Osteoblast (primary cell): ENCODE measurements at regions not wholly inside any gene's neighbourhood (a gene's known extent, or its start where the extent isn't known, plus 50 kb on each side); places are given as distances from the start of the nearest gene placed in this dataset.

Source experiments
- DNase-seq: peaks from one replicate; pipeline ENCODE4 v3.0.0; 2011; ENCODE audit warnings: low spot score, mixed read lengths; ENCODE audit not compliant: insufficient read length; ENCODE audit errors: missing footprints
- H2AFZ ChIP-seq: 2 replicates; pipeline ENCODE4 v1.6.0; 2011; ENCODE audit warnings: mild to moderate bottlenecking, low read length
- H3K27ac ChIP-seq: 2 replicates; pipeline ENCODE4 v1.5.1; 2011; ENCODE audit warnings: mild to moderate bottlenecking, low read depth, low read length, moderate library complexity
- H3K27me3 ChIP-seq: 2 replicates; pipeline ENCODE4 v1.6.0; 2012; ENCODE audit warnings: mild to moderate bottlenecking, control low read depth, inconsistent platforms, low read length, moderate library complexity; ENCODE audit not compliant: insufficient read depth
- H3K36me3 ChIP-seq: 2 replicates; pipeline ENCODE4 v1.5.1; 2011; ENCODE audit warnings: mild to moderate bottlenecking, low read length, control low read depth, moderate library complexity; ENCODE audit not compliant: insufficient read depth
- H3K4me1 ChIP-seq: 2 replicates; pipeline ENCODE4 v1.5.1; 2011; ENCODE audit warnings: mild to moderate bottlenecking, low read length, control low read depth, moderate library complexity; ENCODE audit not compliant: insufficient read depth
- H3K4me2 ChIP-seq: 2 replicates; pipeline ENCODE4 v1.6.0; 2011; ENCODE audit warnings: mild to moderate bottlenecking, low read length; ENCODE audit not compliant: insufficient read depth
- H3K4me3 ChIP-seq: fragments of 200-600 bp; sonication (generic); 3 replicates; pipeline ENCODE4 v1.5.1; 2012; ENCODE audit warnings: mild to moderate bottlenecking, low read length, inconsistent platforms; ENCODE audit not compliant: insufficient read depth
- H3K79me2 ChIP-seq: 2 replicates; pipeline ENCODE4 v1.6.0; 2012; ENCODE audit warnings: mild to moderate bottlenecking, low read length, control low read depth, inconsistent platforms; ENCODE audit not compliant: insufficient read depth
- H3K9me3 ChIP-seq: 2 replicates; pipeline ENCODE4 v1.5.1; 2011; ENCODE audit warnings: low read depth, low read length, control low read depth
- H4K20me1 ChIP-seq: 2 replicates; pipeline ENCODE4 v1.6.0; 2012; ENCODE audit warnings: mild to moderate bottlenecking, low read length, control low read depth; ENCODE audit not compliant: insufficient read depth
- TF ChIP-seq, protein P1 (sequence below): IDR thresholded peaks from 2 replicates; pipeline ENCODE4 v1.5.1; 2011; ENCODE audit warnings: mild to moderate bottlenecking, low read depth, low read length, moderate library complexity; ENCODE audit errors: extremely low read depth

DNA sequence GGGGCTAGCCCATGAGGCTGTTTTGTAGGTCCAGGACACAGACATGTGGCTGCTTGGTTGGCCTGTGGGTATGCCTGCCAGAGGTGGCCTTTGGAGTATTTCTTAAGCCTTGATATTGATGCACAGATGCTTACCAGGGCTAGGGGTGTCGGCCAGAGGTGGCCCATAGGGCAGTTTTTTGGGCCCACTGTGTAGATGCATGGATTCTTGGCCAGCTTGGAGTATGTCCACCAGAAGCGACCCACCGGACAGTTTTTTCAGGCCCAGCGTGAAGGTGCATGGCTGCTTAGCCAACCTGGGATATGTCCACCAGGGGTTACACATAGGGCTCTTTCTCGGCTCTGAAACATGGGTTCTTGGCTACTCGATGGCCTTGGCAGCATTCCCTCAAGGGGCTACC is 1199.1 kb downstream of the CNTNAP5 start:
- DNase-seq: no peak
- Histone ChIP-seq H3K4me1 (no peaks in the 10 kb centered on the region), H3K9me3 (no peaks in the 10 kb centered on the region), H3K4me3 (no peak overlapping the region), H3K79me2 (no peaks in the 10 kb centered on the region), H3K27me3 (no peaks in the 10 kb centered on the region), H3K27ac (no peak overlapping the region), H3K4me2 (no peak overlapping the region), H3K36me3 (no peaks in the 10 kb centered on the region), H2AFZ (no peak overlapping the region), H4K20me1 (no peaks in the 10 kb centered on the region)
- TF ChIP-seq, protein P1, sequence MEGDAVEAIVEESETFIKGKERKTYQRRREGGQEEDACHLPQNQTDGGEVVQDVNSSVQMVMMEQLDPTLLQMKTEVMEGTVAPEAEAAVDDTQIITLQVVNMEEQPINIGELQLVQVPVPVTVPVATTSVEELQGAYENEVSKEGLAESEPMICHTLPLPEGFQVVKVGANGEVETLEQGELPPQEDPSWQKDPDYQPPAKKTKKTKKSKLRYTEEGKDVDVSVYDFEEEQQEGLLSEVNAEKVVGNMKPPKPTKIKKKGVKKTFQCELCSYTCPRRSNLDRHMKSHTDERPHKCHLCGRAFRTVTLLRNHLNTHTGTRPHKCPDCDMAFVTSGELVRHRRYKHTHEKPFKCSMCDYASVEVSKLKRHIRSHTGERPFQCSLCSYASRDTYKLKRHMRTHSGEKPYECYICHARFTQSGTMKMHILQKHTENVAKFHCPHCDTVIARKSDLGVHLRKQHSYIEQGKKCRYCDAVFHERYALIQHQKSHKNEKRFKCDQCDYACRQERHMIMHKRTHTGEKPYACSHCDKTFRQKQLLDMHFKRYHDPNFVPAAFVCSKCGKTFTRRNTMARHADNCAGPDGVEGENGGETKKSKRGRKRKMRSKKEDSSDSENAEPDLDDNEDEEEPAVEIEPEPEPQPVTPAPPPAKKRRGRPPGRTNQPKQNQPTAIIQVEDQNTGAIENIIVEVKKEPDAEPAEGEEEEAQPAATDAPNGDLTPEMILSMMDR: no peak

DNA sequence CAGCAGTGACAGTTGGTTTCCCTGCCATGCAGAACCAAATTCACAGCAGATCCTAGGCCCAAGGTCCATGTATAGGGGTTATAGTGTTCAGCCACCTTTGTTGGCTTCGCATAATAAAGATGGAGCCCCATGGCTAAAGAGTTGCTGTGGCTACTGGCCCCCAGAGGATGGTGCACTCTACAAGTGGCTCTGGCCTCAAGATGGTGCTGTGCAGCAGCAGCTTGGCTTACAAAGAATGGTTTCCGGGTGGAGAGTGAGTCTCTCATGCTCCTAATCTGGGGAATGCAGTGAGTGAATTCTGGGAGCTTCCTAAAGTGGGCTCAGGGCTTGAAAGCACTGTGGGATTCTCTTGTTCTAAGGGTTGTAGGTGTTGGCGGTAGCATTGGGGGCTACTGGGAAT is 1199.7 kb downstream of the CNTNAP5 start:
- Histone ChIP-seq H3K9me3 (no peaks in the 10 kb centered on the region), H3K27ac (no peak overlapping the region), H3K4me1 (no peaks in the 10 kb centered on the region), H2AFZ (no peak overlapping the region), H3K27me3 (no peaks in the 10 kb centered on the region), H3K4me2 (no peak overlapping the region), H4K20me1 (no peaks in the 10 kb centered on the region), H3K4me3 (no peak overlapping the region), H3K36me3 (no peaks in the 10 kb centered on the region), H3K79me2 (no peaks in the 10 kb centered on the region)
- no peak for DNase-seq
- TF ChIP-seq, protein P1: no peak

DNA sequence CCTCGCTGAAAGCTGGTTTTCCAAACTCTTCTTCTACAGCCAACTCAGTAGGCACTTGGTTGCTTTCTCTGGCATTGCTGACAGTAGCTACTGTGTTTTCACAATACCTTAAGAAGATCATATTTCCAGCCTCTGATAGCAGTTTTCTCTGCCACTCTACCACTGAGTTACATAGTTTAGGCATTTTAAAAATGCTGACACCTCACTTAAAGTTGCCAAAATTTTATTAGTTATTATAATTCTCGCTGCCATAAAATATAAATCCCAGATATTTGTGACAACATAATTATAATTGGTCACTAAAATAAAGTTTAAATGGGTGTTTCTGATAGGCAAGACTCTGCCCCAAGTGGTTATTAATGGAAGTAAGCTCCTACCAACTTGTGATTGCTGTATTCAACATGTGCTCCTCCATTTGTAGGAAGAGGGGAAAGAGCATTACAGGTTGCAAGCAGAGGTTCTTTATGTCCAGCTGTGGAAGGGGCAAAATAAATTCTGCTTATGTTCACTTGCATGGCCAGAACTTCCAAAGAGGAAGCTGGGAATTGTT is 1202.8 kb downstream of the CNTNAP5 start:
- Histone ChIP-seq H3K4me2 (no peak overlapping the region), H3K36me3 (no peaks in the 10 kb centered on the region), H4K20me1 (no peaks in the 10 kb centered on the region), H3K27ac (no peak overlapping the region), H2AFZ (no peak overlapping the region), H3K4me1 (no peaks in the 10 kb centered on the region), H3K27me3 (no peaks in the 10 kb centered on the region), H3K4me3 (no peak overlapping the region), H3K9me3 (no peaks in the 10 kb centered on the region), H3K79me2 (no peaks in the 10 kb centered on the region)
- no peak for DNase-seq
- TF ChIP-seq, protein P1: peak; percentile 16

DNA sequence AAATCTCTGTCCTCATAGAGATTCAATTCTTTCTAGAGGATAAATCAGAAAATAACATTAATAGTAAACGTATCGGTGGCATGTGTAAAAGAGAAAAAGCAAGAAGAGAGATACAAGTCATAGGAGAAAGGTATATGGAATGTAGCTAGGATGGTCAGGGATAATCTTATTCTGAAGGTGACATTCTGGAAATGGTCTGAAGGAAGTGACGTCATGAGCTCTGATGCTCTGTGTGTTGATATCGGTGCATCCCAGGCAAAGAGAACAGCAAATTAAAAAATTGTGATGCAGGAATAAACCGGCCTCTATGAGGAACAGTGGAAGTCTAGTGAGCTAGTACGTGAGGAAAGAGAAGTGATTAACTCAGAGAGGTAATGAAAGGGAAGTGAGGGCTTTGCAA is 1215.8 kb downstream of the CNTNAP5 start:
- Histone ChIP-seq H3K4me3 (no peak overlapping the region), H3K79me2 (no peaks in the 10 kb centered on the region), H3K4me2 (no peak overlapping the region), H3K27me3 (no peaks in the 10 kb centered on the region), H3K36me3 (no peaks in the 10 kb centered on the region), H2AFZ (no peak overlapping the region), H3K4me1 (no peaks in the 10 kb centered on the region), H3K27ac (no peak overlapping the region), H3K9me3 (no peaks in the 10 kb centered on the region), H4K20me1 (no peaks in the 10 kb centered on the region)
- TF ChIP-seq, protein P1: no peak
- no peak for DNase-seq
